ENCODE measurements at regions not wholly inside any gene's neighbourhood (a gene's known extent, or its start where the extent isn't known, plus 50 kb on each side); places are given as distances from the start of the nearest gene placed in this dataset.
A peak's percentile ranks its signal among the peaks of the same experiment; 100 is the strongest.

DNA sequence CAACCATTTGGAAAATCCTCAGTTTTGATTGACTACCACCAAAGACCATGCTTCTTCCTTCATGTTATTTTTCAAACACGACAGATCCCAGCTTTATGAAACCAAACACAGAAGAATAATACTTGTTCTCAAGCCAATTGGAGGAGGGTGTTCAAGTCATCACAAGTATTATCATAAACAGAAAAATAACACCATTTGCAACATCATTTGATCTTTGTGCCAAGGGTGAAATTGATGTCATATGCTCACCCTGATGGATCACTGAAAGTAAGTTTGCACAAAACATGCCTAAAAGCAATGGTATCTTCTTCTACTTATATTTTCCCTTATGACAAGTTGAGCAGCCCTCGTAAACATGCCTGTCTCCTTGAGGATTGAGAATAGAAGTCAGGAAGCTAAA, 448.0 kb upstream of the ZEB2 start:
- TF ChIP-seq, protein P1, sequence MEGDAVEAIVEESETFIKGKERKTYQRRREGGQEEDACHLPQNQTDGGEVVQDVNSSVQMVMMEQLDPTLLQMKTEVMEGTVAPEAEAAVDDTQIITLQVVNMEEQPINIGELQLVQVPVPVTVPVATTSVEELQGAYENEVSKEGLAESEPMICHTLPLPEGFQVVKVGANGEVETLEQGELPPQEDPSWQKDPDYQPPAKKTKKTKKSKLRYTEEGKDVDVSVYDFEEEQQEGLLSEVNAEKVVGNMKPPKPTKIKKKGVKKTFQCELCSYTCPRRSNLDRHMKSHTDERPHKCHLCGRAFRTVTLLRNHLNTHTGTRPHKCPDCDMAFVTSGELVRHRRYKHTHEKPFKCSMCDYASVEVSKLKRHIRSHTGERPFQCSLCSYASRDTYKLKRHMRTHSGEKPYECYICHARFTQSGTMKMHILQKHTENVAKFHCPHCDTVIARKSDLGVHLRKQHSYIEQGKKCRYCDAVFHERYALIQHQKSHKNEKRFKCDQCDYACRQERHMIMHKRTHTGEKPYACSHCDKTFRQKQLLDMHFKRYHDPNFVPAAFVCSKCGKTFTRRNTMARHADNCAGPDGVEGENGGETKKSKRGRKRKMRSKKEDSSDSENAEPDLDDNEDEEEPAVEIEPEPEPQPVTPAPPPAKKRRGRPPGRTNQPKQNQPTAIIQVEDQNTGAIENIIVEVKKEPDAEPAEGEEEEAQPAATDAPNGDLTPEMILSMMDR (IDR thresholded peaks at IDR 0.05; ENCODE audit: control insufficient read depth, insufficient read depth, low read depth, low read length, missing control alignments): no peak
- DNase-seq (ENCODE audit: low read depth): no peak

DNA sequence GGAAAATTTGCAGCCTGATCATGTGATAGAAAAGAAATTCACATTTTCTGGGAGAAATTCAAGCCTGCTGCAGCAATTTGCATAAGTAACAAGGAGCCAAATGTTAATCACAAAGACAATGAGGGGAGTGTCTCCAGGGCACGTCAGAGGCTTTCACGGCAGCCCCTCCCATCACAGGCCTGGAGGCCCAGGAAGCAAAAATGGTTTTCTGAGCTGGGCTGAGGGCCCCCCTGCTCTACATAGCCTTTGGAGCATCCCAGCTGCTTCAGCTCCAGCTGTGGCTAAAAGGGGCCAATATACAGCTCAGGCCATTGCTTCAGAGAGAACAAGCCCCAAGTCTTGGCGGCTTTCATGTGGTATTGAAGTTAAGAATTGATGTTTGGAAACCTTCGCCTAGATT, 445.3 kb upstream of the ZEB2 start:
- H3K4me3 ChIP-seq (ENCODE audit: control insufficient read depth, low read depth, low read length): no peak overlapping the region
- no peak for DNase-seq (ENCODE audit: low read depth)
- TF ChIP-seq, protein P1 (IDR thresholded peaks at IDR 0.05; ENCODE audit: control insufficient read depth, insufficient read depth, low read depth, low read length, missing control alignments): no peak

More for the DNA sequence above, 448.0 kb upstream of the ZEB2 start:
- no peak overlapping the region for H3K4me3 ChIP-seq (ENCODE audit: control insufficient read depth, low read depth, low read length)

DNA sequence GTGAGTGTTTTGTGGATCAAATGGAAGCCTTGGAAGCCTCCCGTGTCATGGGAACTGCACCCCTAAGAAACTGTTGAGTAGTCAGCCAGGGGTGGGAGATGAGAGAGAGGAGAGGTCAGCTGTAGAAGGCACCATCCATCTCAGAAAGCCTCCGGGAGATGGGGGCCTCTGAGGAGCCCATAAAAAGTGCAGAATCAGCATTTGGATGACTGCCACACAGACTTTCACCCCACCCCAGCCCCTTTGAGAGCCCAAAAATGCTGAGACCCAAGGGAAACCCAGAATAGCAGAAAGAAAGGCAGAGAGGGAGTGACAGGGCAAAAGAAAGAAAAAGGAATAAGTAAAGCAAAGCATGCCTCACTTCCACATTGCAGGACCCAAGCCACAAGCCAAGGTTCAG, 443.1 kb upstream of the ZEB2 start:
- TF ChIP-seq, protein P1 (IDR thresholded peaks at IDR 0.05; ENCODE audit: control insufficient read depth, insufficient read depth, low read depth, low read length, missing control alignments): no peak
- no peak for DNase-seq (ENCODE audit: low read depth)
- no peak overlapping the region for H3K4me3 ChIP-seq (ENCODE audit: control insufficient read depth, low read depth, low read length)

DNA sequence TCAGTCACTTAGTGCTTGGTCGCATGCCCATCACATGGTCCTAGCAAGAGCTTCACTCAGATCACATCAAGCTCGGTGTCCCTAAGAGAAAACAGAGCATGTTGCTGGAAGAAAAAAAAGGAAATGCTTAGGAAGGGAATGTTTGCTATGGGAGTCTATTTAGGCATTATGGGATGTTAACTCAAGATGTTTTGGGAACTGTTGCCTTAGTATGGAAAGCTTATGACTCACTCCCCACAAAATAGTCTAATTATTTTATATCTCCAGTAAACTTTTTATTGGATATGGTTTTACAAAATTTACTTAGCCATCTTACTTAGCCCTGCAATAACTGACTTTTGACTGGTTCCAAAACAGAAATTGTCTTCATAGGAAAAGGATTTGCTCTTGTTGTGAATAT, 439.5 kb upstream of the ZEB2 start:
- DNase-seq (ENCODE audit: low read depth): no peak
- TF ChIP-seq, protein P1 (IDR thresholded peaks at IDR 0.05; ENCODE audit: control insufficient read depth, insufficient read depth, low read depth, low read length, missing control alignments): no peak
- no peak overlapping the region for H3K4me3 ChIP-seq (ENCODE audit: control insufficient read depth, low read depth, low read length)

DNA sequence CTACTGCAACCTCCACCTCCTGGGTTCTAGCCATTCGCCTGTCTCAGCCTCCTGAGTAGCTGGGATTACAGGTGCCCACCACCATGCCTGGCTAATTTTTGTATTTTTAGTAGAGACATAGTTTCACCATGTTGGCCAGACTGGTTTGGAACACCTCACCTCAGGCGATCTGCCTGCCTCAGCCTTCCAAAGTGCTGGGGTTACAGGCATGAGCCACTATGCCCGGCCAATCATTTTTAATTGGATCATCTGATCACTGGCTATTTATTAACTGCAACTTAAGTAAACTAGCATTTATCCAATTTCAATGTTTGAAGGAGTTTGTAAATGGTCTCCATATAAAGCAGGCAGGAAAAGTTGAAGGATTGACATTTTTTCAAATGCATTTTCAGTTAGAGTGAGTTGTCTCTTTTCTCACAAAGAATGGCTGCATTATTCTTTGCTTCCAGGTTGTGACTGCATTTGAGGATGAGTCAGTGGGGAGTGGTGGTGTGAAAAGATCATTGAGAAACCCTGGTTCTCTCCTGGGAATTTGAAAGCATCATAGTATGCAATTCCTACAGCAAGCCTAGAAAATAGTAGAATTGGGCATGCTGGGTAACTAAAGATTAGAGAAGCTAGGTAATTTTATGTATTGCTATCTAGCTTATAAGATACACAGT, 431.1 kb upstream of the ZEB2 start:
- TF ChIP-seq, protein P1 (IDR thresholded peaks at IDR 0.05; ENCODE audit: control insufficient read depth, insufficient read depth, low read depth, low read length, missing control alignments): no peak
- no peak overlapping the region for H3K4me3 ChIP-seq (ENCODE audit: control insufficient read depth, low read depth, low read length)
- peak; percentile 81 for DNase-seq (ENCODE audit: low read depth)

DNA sequence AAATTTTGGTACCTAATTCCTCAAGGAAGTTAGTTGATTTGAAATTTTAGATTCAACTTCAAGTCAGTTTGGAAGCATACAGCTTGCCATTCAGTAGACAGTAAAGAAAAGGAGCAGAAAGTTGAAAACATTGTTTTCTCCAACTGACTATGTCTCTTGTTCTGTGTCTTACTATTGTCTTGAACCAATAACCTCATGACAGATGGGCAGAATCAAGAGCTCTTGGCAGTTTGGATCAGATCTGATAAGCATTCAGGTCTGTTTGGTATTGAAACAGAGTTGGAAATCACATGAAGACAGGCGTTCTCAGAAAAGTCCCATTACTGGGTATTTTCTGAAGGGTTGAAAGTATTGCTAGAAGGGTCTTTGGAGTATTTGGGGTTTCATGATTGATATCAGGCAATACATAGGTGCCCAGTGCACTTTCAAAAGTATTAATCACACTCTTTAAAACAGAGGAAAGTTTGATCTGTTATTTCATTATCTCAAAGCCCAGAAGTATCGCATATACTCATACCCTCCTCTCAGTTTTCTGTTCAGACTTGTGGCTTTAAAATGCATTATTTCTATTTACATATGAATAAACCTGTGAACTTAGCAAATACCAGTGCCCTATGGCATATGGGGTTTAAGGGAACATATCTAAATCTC, 428.4 kb upstream of the ZEB2 start:
- DNase-seq (ENCODE audit: low read depth): no peak
- H3K4me3 ChIP-seq (ENCODE audit: control insufficient read depth, low read depth, low read length): no peak overlapping the region
- TF ChIP-seq, protein P1 (IDR thresholded peaks at IDR 0.05; ENCODE audit: control insufficient read depth, insufficient read depth, low read depth, low read length, missing control alignments): no peak
